Testis (tissue), 2 donors: ENCODE measurements at regions not wholly inside any gene's neighbourhood (a gene's known extent, or its start where the extent isn't known, plus 50 kb on each side); places are given as distances from the start of the nearest gene placed in this dataset.

Experiments used
- DNase-seq: peaks from one replicate; pipeline ENCODE4 v3.0.0-alpha.2; 2019
- H3K27ac ChIP-seq, 2 donors: fragments of 200-600 bp; sonication (generic); one replicate each; pipeline ENCODE4 v1.5.1; 2019
- H3K27me3 ChIP-seq: fragments of 200-600 bp; sonication (generic); one replicate; pipeline ENCODE4 v1.5.1; 2019
- H3K36me3 ChIP-seq: fragments of 200-600 bp; sonication (generic); one replicate; pipeline ENCODE4 v1.5.1; 2017; ENCODE audit warnings: low read depth; ENCODE audit errors: missing control alignments
- H3K4me1 ChIP-seq: fragments of 200-600 bp; sonication (generic); one replicate; pipeline ENCODE4 v1.5.1; 2019
- H3K4me3 ChIP-seq, 2 donors: fragments of 200-600 bp; sonication (generic); one replicate each; pipeline ENCODE4 v1.5.1; 2017 to 2019
- H3K9me3 ChIP-seq: fragments of 200-600 bp; sonication (generic); one replicate; pipeline ENCODE4 v1.5.1; 2017
- CTCF ChIP-seq, 3 experiments: fragments of 450-650 bp in 2 of 3; fragments of 200-600 bp in 1 of 3; sonication (generic) in 1 of 3; IDR thresholded peaks; one replicate each; pipeline ENCODE4 v1.5.1; 2016 to 2019; ENCODE audit warnings: antibody characterized with exemption in 3 of 3, mild to moderate bottlenecking in 2 of 3, moderate library complexity in 1 of 3
- POLR2A ChIP-seq: fragments of 450-650 bp; IDR thresholded peaks from one replicate; pipeline ENCODE4 v1.6.1; 2017; ENCODE audit warnings: antibody characterized with exemption, mild to moderate bottlenecking, moderate library complexity
- WGBS, 2 donors: methylation state at CpG; one replicate each; pipeline ENCODE4 v1.1.5; 2018; 5-methylcytosine and 5-hydroxymethylcytosine counted together
- intact Hi-C: fragments of 100-400 bp; cut with DNase I; formaldehyde crosslinking; loops from one replicate; pipeline ENCODE4 v1.15.1; 2023; ENCODE audit warnings: low total_unique reads
- microRNA counts, 2 donors: library from miRNA; unstranded; fragments of <30 nt; microRNA quantifications; one replicate each; lab custom pipeline; 2016
- microRNA-seq, 2 donors: library from miRNA; unstranded; fragments of <30 nt; microRNA quantifications; one replicate each; pipeline ENCODE4, GENCODE V29; 2016; ENCODE audit warnings: borderline number of aligned reads in 2 of 2, borderline replicate concordance in 1 of 2
- small RNA-seq, 2 donors: library from RNA; depleted of rRNA; stranded (forward); fragments of <200 nt; gene quantifications; one replicate each; pipeline ENCODE3, GENCODE V24; 2016

DNA sequence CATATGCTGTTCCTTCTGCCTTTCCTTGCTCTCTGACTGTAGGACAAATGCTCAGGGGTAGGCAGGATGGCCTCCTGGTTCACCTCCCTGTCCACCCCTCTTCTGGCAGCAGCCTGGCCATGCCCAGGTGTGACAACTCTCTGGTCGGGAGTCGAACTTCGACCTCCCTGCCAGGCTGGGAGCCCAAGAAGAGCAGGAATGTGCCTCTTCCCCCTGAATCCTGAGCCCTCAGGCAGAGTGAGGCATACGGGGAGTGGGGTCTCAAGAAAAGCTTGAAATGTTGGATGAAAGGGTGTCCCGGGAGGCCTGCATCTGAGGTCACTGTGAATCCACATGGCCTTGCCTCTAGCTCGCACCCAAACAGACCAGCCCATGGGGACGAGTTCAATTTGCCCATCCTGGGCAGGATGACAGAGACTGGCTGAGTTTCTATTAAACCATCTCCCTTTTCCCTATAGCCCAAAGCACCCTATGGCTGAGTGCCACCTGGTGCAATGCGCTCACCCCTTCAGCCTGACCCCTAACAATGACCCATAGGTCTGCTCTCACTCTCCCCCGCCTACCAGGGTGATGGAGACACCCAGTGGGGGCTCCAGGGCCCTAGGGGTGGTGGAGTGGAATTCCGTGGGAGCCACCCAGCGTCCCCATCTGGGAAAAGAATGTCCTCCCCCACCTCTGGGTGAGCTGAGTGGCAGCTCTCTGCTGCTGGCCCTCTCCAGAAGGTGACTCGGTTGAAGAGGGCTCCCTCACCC lies 52.9 kb upstream of the DIO3 start:
- WGBS, 2 donors: 92 to 94% methylated on average over 9 to 12 of the region's 12 CpGs
- H3K9me3 ChIP-seq: no peaks in the 10 kb centered on the region
- no peak for DNase-seq
- no peak overlapping the region for H3K4me3 ChIP-seq
- peaks cover 7% of the 10 kb centered on the region for H3K4me1 ChIP-seq
- no peak for TF ChIP-seq CTCF (IDR thresholded peaks at IDR 0.05)
- TF ChIP-seq POLR2A: no peak
- intact Hi-C loops: no loop called here
- no peaks in the 10 kb centered on the region for H3K36me3 ChIP-seq
- H3K27me3 ChIP-seq: no peaks in the 10 kb centered on the region
- no peak overlapping the region for H3K27ac ChIP-seq

DNA sequence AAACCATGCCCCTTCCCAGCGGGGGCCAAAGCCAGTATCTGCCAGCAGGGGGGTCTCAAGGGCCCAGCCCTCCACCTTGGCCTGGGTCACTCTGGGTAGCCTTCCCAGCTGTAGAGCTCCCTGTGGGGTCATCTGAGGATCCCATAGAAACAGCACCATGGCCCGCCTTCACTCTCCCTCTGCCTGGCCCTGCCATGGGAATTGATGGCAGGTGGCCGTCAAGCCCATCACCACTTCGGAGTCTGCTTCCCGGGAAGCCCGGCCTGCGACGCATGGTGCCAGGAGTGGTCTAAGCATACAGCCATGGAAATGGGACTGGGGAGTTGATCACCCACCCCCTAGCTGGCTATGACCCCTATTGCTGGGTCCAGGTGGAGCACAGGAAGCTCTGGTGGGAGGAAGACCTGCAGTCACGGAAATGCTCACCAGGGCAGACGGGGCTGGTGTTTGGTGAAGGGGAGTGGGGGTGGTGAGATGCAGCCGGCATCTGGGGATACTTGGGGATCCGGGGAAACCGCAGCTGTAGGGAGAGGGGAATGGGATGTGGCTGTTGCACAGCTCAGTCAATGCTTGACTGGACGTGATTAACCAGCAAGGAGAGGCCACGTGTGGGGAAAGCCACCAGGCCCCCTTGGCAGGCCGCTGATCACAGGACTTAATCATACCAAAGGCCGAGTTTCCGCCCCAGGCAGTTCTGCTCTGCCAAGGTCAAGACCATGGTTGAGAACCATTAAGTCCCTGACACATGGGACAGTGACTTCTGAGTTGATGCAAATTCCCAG lies 52.2 kb upstream of the DIO3 start:
- TF ChIP-seq POLR2A (no peak), CTCF (IDR thresholded peaks at IDR 0.05) (no peak)
- intact Hi-C loops: no loop called here
- WGBS, 2 donors: 82 to 93% methylated on average over 5 to 17 of the region's 18 CpGs
- no peaks in the 10 kb centered on the region for H3K36me3 ChIP-seq
- no peak overlapping the region for H3K4me3 ChIP-seq
- no peaks in the 10 kb centered on the region for H3K27me3 ChIP-seq
- no peaks in the 10 kb centered on the region for H3K9me3 ChIP-seq
- H3K4me1 ChIP-seq: peaks cover 7% of the 10 kb centered on the region
- no peak overlapping the region for H3K27ac ChIP-seq
- DNase-seq: no peak

DNA sequence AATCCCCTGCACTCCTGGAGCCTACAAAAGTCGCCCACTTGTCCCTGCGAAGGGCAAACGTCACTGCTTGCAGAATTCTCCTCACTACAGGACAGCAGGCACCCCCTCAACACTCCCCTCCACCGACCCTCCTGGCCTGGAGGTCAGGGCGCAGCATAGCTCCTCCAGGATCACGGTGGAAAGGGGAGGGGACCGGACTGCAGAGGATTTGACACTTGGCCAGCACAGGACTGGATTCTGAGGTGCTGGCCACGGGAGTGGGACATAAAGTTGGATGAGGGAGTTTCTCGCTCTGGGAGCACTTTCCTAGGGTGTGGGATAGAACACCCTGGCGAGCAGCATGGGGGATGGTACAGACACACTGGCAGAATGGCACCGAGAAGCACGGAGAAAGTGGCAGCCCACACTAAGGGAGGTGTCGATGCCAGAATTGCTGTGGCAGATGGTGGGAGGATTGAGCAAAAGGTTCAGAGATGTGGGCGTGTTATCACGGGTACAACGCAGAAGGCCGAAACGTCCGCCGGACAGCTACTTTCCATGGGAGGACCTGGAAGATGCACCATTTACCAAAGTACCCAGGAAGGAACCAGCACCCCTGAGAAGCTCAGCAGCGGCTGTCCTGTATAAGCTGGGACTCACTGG lies 51.4 kb upstream of the DIO3 start:
- WGBS, 2 donors: 89 to 90% methylated on average over 16 to 21 of the region's 21 CpGs
- no peak for DNase-seq
- peaks cover 7% of the 10 kb centered on the region for H3K4me1 ChIP-seq
- no peaks in the 10 kb centered on the region for H3K9me3 ChIP-seq
- H3K36me3 ChIP-seq: no peaks in the 10 kb centered on the region
- no peak overlapping the region for H3K27ac ChIP-seq
- no peak overlapping the region for H3K4me3 ChIP-seq
- intact Hi-C loops: no loop called here
- TF ChIP-seq POLR2A (no peak), CTCF (IDR thresholded peaks at IDR 0.05) (no peak)
- no peaks in the 10 kb centered on the region for H3K27me3 ChIP-seq

DNA sequence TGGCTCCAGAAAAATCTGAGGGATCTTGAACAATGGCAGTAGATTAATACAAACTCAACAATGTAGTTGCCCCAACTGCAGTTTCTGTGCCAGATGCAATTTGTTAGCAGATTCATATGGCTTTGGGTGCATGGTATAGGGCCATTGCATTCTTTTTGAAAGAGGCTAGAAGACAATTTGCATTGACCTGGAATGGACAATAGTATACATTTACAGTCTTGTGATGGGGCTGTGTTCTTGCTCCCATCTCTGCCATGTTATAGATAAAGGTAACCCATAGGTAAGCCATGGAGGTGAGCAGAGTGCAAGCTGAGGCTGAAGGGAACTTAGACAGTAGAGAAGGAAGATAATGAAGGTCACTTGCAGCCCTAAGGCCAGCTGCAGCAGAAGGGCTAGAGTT lies 50.1 kb upstream of the DIO3 start:
- DNase-seq: no peak
- Histone ChIP-seq H3K4me3 (no peak overlapping the region), H3K27me3 (no peaks in the 10 kb centered on the region), H3K9me3 (no peaks in the 10 kb centered on the region), H3K4me1 (peaks cover 7% of the 10 kb centered on the region), H3K27ac (no peak overlapping the region), H3K36me3 (no peaks in the 10 kb centered on the region)
- no peak for TF ChIP-seq CTCF (IDR thresholded peaks at IDR 0.05)
- intact Hi-C loops: no loop called here

MicroRNAs encoded in the stretch of these regions (microRNA counts, 767-probe panel; counts per million panel counts)
- microRNA hsa-miR-1185-5p (lab: Ali Mortazavi, UCI) (0 to 152 counts per million in 2 donors), microRNA hsa-miR-1193 (lab: Ali Mortazavi, UCI) (0 to 152 counts per million in 2 donors), microRNA hsa-miR-1197 (lab: Ali Mortazavi, UCI) (0 to 152 counts per million in 2 donors), microRNA hsa-miR-134 (lab: Ali Mortazavi, UCI) (0 to 152 counts per million in 2 donors), microRNA hsa-miR-154-5p (lab: Ali Mortazavi, UCI) (0 to 152 counts per million in 2 donors), microRNA hsa-miR-299-3p (lab: Ali Mortazavi, UCI) (0 to 152 counts per million in 2 donors), microRNA hsa-miR-299-5p (lab: Ali Mortazavi, UCI) (0 to 152 counts per million in 2 donors), microRNA hsa-miR-300 (lab: Ali Mortazavi, UCI) (0 to 152 counts per million in 2 donors), microRNA hsa-miR-323a-3p (lab: Ali Mortazavi, UCI) (0 to 152 counts per million in 2 donors), microRNA hsa-miR-323a-5p (lab: Ali Mortazavi, UCI) (0 to 152 counts per million in 2 donors), microRNA hsa-miR-323b-3p (lab: Ali Mortazavi, UCI) (0 to 152 counts per million in 2 donors), microRNA hsa-miR-323b-5p (lab: Ali Mortazavi, UCI) (0 to 152 counts per million in 2 donors), microRNA hsa-miR-329 (lab: Ali Mortazavi, UCI) (0 to 152 counts per million in 2 donors), microRNA hsa-miR-369-3p (lab: Ali Mortazavi, UCI) (0 to 152 counts per million in 2 donors), microRNA hsa-miR-369-5p (lab: Ali Mortazavi, UCI) (0 to 152 counts per million in 2 donors), microRNA hsa-miR-376a-3p (lab: Ali Mortazavi, UCI) (6,395 to 6,690 counts per million in 2 donors), microRNA hsa-miR-376b (lab: Ali Mortazavi, UCI) (0 to 152 counts per million in 2 donors), microRNA hsa-miR-376c (lab: Ali Mortazavi, UCI) (152 to 2,575 counts per million in 2 donors), microRNA hsa-miR-377-3p (lab: Ali Mortazavi, UCI) (0 to 152 counts per million in 2 donors), microRNA hsa-miR-379-5p (lab: Ali Mortazavi, UCI) (152 to 3,913 counts per million in 2 donors), microRNA hsa-miR-380-3p (lab: Ali Mortazavi, UCI) (0 to 152 counts per million in 2 donors), microRNA hsa-miR-381 (lab: Ali Mortazavi, UCI) (0 to 152 counts per million in 2 donors), microRNA hsa-miR-382-5p (lab: Ali Mortazavi, UCI) (5,737 to 6,395 counts per million in 2 donors), microRNA hsa-miR-409-3p (lab: Ali Mortazavi, UCI) (2,798 to 3,674 counts per million in 2 donors), microRNA hsa-miR-409-5p (lab: Ali Mortazavi, UCI) (0 to 152 counts per million in 2 donors), microRNA hsa-miR-410 (lab: Ali Mortazavi, UCI) (0 to 152 counts per million in 2 donors), microRNA hsa-miR-411-5p (lab: Ali Mortazavi, UCI) (4,454 to 4,480 counts per million in 2 donors), microRNA hsa-miR-412 (lab: Ali Mortazavi, UCI) (0 to 152 counts per million in 2 donors), microRNA hsa-miR-485-3p (lab: Ali Mortazavi, UCI) (4,111 to 4,480 counts per million in 2 donors), microRNA hsa-miR-485-5p (lab: Ali Mortazavi, UCI) (0 to 152 counts per million in 2 donors), microRNA hsa-miR-487a (lab: Ali Mortazavi, UCI) (0 to 152 counts per million in 2 donors), microRNA hsa-miR-487b (lab: Ali Mortazavi, UCI) (0 to 152 counts per million in 2 donors), microRNA hsa-miR-494 (lab: Ali Mortazavi, UCI) (0 to 4,321 counts per million in 2 donors), microRNA hsa-miR-495 (lab: Ali Mortazavi, UCI) (4,784 to 4,911 counts per million in 2 donors), microRNA hsa-miR-496 (lab: Ali Mortazavi, UCI) (0 to 152 counts per million in 2 donors), microRNA hsa-miR-539-5p (lab: Ali Mortazavi, UCI) (0 to 152 counts per million in 2 donors), microRNA hsa-miR-541-3p (lab: Ali Mortazavi, UCI) (0 to 152 counts per million in 2 donors), microRNA hsa-miR-543 (lab: Ali Mortazavi, UCI) (152 to 3,183 counts per million in 2 donors), microRNA hsa-miR-544a (lab: Ali Mortazavi, UCI) (0 to 152 counts per million in 2 donors), microRNA hsa-miR-654-3p (lab: Ali Mortazavi, UCI) (0 to 152 counts per million in 2 donors), microRNA hsa-miR-654-5p (lab: Ali Mortazavi, UCI) (0 to 152 counts per million in 2 donors), microRNA hsa-miR-655 (lab: Ali Mortazavi, UCI) (0 to 152 counts per million in 2 donors), microRNA hsa-miR-656 (lab: Ali Mortazavi, UCI) (0 to 152 counts per million in 2 donors), microRNA hsa-miR-668 (lab: Ali Mortazavi, UCI) (0 to 152 counts per million in 2 donors), microRNA hsa-miR-758 (lab: Ali Mortazavi, UCI) (0 to 152 counts per million in 2 donors), microRNA hsa-miR-889 (lab: Ali Mortazavi, UCI) (0 to 152 counts per million in 2 donors)

Small RNAs in the stretch of these regions (microRNA-seq; reads per million reads assigned to microRNA genes)
- gene MIR1185-1 (29.2 to 33.1 reads per million in 2 donors), gene MIR1185-2 (0.69 to 3.5 reads per million in 2 donors), gene MIR1193 (0.69 to 1.4 reads per million in 2 donors), gene MIR1197 (0 reads per million in 2 donors), gene MIR134 (481 to 526 reads per million in 2 donors), gene MIR154 (220 to 224 reads per million in 2 donors), gene MIR299 (281 to 337 reads per million in 2 donors), gene MIR300 (0 reads per million in 2 donors), gene MIR323A (45.9 to 53.2 reads per million in 2 donors), gene MIR323B (6.3 to 18.0 reads per million in 2 donors), gene MIR329-1 (0 reads per million in 2 donors), gene MIR329-2 (0 to 0.69 reads per million in 2 donors), gene MIR369 (393 to 459 reads per million in 2 donors), gene MIR376A1 (5.6 to 6.2 reads per million in 2 donors), gene MIR376A2 (0 reads per million in 2 donors), gene MIR376B (18.8 to 22.1 reads per million in 2 donors), gene MIR376C (686 to 882 reads per million in 2 donors), gene MIR377 (87.7 to 108 reads per million in 2 donors), gene MIR379 (770 to 773 reads per million in 2 donors), gene MIR380 (4.2 to 5.5 reads per million in 2 donors), gene MIR381 (104 to 145 reads per million in 2 donors), gene MIR382 (940 to 970 reads per million in 2 donors), gene MIR409 (760 to 901 reads per million in 2 donors), gene MIR411 (986 to 1,074 reads per million in 2 donors), gene MIR412 (0.69 to 13.9 reads per million in 2 donors), gene MIR485 (87.0 to 135 reads per million in 2 donors), gene MIR487A (44.5 to 45.6 reads per million in 2 donors), gene MIR487B (1,371 to 1,757 reads per million in 2 donors), gene MIR494 (197 to 259 reads per million in 2 donors), gene MIR495 (19.5 to 37.3 reads per million in 2 donors), gene MIR496 (5.5 to 6.3 reads per million in 2 donors), gene MIR539 (30.4 to 34.8 reads per million in 2 donors), gene MIR541 (2.1 to 2.8 reads per million in 2 donors), gene MIR543 (62.6 to 96.0 reads per million in 2 donors), gene MIR544A (0 reads per million in 2 donors), gene MIR654 (73.7 to 104 reads per million in 2 donors), gene MIR655 (11.7 to 11.8 reads per million in 2 donors), gene MIR656 (7.0 to 18.6 reads per million in 2 donors), gene MIR668 (1.4 to 2.8 reads per million in 2 donors), gene MIR758 (5.6 to 6.2 reads per million in 2 donors), gene MIR889 (34.1 to 49.7 reads per million in 2 donors)

Small RNAs in the stretch of these regions (small RNA-seq; reads per million reads assigned to genes)
- gene MIR1185-1 (0 to 0.27 reads per million in 2 donors), gene MIR1185-2 (0 reads per million in 2 donors), gene MIR1193 (0.18 to 0.19 reads per million in 2 donors), gene MIR1197 (0 reads per million in 2 donors), gene MIR134 (39.8 to 86.4 reads per million in 2 donors), gene MIR154 (0 to 0.76 reads per million in 2 donors), gene MIR299 (0.38 to 0.55 reads per million in 2 donors), gene MIR300 (0 reads per million in 2 donors), gene MIR323A (0.09 to 0.19 reads per million in 2 donors), gene MIR323B (0.09 to 0.46 reads per million in 2 donors), gene MIR329-1 (0 reads per million in 2 donors), gene MIR329-2 (0 reads per million in 2 donors), gene MIR369 (0.47 to 2.4 reads per million in 2 donors), gene MIR377 (1.1 to 2.0 reads per million in 2 donors), gene MIR379 (0.76 to 1.2 reads per million in 2 donors), gene MIR380 (0 reads per million in 2 donors), gene MIR381 (8.0 to 10.8 reads per million in 2 donors), gene MIR409 (96.5 to 168 reads per million in 2 donors), gene MIR411 (56.7 to 63.7 reads per million in 2 donors), gene MIR412 (0.27 to 0.66 reads per million in 2 donors), gene MIR485 (5.6 to 8.6 reads per million in 2 donors), gene MIR487A (0.19 to 3.2 reads per million in 2 donors), gene MIR487B (0.47 to 1.1 reads per million in 2 donors), gene MIR494 (0.38 to 0.46 reads per million in 2 donors), gene MIR495 (0.19 to 0.92 reads per million in 2 donors), gene MIR496 (0 to 0.27 reads per million in 2 donors), gene MIR539 (0.28 to 0.37 reads per million in 2 donors), gene MIR541 (0.09 to 1.1 reads per million in 2 donors), gene MIR543 (0.38 to 1.0 reads per million in 2 donors), gene MIR544A (0 reads per million in 2 donors), gene MIR654 (11.2 to 21.5 reads per million in 2 donors), gene MIR655 (0 reads per million in 2 donors), gene MIR656 (0 reads per million in 2 donors), gene MIR668 (0 to 0.18 reads per million in 2 donors), gene MIR758 (0.19 to 0.92 reads per million in 2 donors), gene MIR889 (2.0 to 5.7 reads per million in 2 donors), gene RF00012 (0 reads per million in 2 donors), gene RF00181 (0 reads per million in 2 donors), gene SNORD114-10 (2.4 to 7.8 reads per million in 2 donors), gene SNORD114-11 (3.9 to 9.1 reads per million in 2 donors), gene SNORD114-12 (33,571 to 66,071 reads per million in 2 donors), gene SNORD114-13 (2.1 to 2.9 reads per million in 2 donors), gene SNORD114-14 (1,139 to 2,869 reads per million in 2 donors), gene SNORD114-15 (85.7 to 98.4 reads per million in 2 donors), gene SNORD114-16 (0 reads per million in 2 donors), gene SNORD114-17 (313 to 559 reads per million in 2 donors), gene SNORD114-18 (0 to 0.09 reads per million in 2 donors), gene SNORD114-19 (0.19 to 0.73 reads per million in 2 donors), gene SNORD114-20 (4,666 to 5,223 reads per million in 2 donors), gene SNORD114-21 (682 to 718 reads per million in 2 donors), gene SNORD114-22 (8,680 to 8,974 reads per million in 2 donors), gene SNORD114-23 (591 to 687 reads per million in 2 donors), gene SNORD114-24 (2.7 to 3.1 reads per million in 2 donors), gene SNORD114-25 (1,901 to 2,291 reads per million in 2 donors), gene SNORD114-26 (0 reads per million in 2 donors), gene SNORD114-27 (0 reads per million in 2 donors), gene SNORD114-28 (813 to 888 reads per million in 2 donors), gene SNORD114-29 (0.66 to 1.2 reads per million in 2 donors), gene SNORD114-30 (0 reads per million in 2 donors), gene SNORD114-31 (0 reads per million in 2 donors), gene SNORD114-5 (3.8 to 5.7 reads per million in 2 donors), gene SNORD114-6 (0.19 to 1.8 reads per million in 2 donors), gene SNORD114-7 (0 reads per million in 2 donors), gene SNORD114-9 (1,742 to 2,376 reads per million in 2 donors)
